ENCODE measurements at regions not wholly inside any gene's neighbourhood (a gene's known extent, or its start where the extent isn't known, plus 50 kb on each side); places are given as distances from the start of the nearest gene placed in this dataset.

DNA sequence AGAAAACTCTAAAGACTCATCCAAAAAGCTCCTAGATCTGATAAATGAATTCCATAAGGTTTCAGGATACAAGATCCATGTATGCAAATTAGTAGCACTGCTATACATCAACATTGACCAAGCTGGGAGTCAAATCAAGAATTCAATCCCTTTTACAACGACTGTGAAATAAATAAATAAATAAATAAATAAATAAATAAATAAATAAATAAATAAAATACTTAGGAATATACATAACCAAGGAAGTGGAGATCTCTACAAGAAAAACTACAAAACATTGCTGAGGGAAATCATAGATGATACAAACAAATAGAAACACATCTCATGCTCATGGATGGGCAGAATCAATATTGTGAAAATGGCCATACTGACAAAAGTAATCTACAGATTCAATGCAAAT lies 132.0 kb upstream of the NRSN1 start:
- DNase-seq = no peak

DNA sequence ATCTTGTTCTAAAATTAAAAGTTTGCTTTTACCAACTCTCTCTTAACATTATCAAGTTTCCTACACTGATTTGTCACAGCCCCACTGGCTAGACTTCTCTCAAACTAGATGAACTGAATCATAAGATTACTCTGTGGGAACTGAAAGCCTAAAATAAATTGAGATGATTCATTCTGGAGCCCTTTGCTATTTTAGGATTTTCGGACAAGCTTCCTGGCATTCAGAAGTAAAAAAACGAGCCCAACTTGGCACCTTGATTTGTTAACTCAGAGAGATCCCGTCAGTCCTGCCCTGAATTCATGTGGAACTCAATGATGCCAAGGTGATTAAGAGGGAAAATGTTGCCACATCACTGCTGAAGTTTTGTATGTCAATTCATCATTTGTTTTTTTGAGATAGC lies 122.0 kb upstream of the NRSN1 start:
- no peak for DNase-seq

DNA sequence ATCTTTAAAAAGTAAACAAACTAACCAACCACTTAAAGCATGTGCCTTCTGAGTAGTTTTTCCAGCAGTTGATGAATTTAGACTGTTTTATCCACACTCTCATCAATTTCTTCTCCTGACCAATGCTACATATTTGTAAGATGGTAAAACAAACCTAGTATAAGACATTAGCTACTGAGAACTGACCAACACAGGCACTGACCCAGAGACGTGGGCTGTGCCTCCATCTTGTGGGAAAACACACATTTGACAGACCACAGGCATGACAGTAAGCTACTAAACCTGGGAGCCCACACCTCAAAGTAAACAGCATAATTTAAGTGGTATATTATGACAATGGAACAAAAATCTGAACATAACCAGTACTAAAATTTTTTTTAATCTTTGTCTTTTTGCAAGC lies 121.4 kb upstream of the NRSN1 start:
- no peak for DNase-seq

DNA sequence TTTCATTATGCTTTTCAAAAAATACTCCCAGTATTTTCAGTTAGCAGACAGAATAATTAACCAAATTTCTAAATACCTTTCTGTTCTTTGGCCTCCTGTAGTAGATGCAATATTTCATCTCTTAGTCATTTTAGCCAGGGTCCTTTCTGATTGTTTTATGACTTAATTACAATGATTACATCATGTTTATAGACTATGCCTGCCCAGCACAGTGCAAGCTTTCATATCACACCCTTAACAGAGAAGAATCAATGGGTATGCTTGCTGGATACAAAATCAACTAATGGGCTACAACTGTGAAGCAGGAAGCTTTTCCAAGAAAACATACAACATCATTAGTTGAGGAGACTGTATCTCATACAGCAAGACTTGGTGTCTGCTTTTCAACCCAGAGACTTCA lies 119.8 kb upstream of the NRSN1 start:
- no peak for DNase-seq

DNA sequence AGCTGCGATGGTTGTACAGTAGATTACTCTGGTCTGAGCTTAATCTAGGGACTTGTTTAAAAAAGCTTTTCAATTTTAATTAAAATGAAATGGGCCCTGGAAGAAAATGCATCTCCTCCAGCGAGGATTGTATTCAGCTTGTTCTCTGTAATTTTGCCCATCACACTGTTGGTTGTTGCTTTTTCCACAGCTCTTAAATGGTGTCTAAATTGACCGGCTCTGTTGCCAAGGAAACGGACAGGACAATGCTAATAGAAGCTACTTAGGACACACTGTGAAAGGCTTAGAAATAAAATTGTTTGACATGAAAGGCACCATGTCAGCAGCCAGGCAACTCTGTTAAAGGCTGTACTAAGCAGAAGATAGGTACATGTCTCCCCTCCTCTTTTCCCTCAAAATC lies 116.7 kb upstream of the NRSN1 start:
- DNase-seq = no peak

DNA sequence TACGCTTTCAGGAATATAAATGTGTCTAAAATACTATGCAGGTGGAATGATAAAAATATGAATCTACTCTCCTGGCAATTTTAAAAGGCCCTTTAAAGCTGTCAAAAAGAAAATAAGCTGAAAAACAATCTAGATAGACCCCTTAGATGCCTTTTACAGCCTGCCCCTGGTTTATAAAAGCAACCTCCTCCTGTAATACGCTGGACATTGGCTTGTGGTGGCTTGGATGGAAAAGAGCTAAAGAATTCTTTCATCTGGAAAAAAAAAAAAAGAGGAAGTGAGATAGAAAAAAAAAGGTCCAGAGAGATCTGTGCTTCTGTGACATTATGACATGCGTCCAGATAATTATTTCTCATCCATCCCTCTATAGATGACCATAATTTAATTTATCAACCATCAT lies 115.9 kb upstream of the NRSN1 start:
- no peak for DNase-seq

DNA sequence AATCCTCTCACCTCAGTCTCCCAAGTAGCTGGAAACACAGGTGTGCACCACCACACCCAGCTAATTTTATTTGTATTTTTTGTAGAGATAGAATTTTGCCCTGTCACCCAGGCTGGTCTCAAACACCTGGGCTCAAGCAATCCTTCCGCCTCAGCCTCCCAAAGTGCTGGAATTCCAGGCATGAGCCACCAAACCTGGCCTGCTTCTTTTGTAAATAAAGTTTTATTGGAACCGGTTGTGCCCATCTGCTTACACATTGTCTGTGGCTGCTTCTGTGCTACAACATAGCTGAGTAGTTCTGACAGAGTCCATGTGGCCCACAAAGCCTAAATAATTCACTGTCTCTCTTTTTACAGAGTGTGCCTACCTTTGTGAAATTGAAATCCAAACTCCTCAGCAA lies 109.7 kb upstream of the NRSN1 start:
- no peak for DNase-seq

DNA sequence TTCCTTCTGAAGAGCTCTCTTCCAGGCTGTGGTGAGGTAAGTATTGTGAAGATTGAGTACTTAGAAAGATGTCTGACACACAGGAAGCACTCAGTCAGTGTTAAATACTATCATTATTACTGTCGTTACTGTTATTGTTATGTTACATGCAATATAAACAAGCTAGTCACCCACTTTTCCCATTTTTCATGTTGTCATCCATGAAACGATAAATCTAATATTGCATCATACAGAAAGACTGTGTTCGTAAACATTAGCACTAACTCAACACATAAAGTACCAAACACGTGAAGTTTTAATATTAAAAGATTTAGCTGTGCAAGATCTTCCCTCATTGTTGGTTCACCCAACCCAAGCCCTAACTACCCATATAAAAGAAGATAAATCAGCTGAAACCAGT lies 109.2 kb upstream of the NRSN1 start:
- DNase-seq = no peak

DNA sequence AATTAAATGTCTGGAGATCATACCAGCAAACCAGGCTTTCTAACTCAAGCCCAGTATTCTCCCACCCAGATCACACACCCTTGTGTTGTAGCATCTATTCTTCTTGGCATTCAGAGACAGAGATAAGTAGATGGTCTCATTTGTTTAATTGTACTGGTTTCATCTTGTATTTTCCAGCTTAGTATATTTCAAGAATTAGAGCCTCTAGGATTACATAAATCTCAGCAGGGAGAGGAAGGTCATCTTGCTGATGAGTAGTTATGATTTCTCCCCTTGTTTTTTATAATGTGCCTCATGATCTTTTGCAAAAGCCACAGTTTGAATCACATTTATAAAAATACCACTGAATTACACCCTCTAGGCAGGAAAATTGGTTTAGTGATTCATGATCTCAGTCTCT lies 106.6 kb upstream of the NRSN1 start:
- DNase-seq = no peak

DNA sequence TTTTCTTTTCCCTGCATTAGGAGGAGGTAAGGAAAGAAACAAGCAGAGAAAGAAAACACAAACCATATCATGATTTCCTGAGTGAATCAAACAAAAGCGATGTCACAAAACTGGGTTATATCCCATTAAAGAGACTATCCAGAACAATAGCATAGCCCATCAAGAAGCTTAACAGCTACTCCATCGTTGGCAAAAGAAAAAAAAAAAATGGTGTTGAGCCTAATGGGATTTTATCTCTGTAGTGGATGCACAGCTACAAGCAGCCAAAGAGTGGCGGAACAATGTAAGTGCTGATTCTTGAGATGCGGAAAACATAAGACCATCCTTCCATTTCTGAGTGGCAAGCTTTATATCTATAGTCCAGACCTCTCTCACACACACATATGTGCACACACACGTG lies 106.2 kb upstream of the NRSN1 start:
- no peak for DNase-seq

DNA sequence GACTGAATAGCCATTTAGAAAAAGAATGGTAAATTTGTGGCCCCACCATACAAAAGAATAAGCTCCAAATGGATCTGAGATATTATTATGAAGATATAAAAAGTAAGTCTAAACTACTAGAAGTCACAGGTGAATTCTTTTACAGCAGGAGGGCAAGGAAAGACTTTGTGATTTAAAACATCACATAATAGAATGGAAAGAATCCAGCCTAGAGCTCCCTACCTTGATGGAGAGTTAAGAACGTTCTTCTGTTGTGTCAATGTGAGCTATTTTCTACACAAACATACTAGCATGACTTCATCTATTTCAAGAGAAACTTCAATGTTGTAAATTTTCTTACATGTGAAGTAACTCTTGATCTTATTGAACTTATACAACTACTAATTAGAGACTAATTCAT lies 100.0 kb upstream of the NRSN1 start:
- DNase-seq = no peak

DNA sequence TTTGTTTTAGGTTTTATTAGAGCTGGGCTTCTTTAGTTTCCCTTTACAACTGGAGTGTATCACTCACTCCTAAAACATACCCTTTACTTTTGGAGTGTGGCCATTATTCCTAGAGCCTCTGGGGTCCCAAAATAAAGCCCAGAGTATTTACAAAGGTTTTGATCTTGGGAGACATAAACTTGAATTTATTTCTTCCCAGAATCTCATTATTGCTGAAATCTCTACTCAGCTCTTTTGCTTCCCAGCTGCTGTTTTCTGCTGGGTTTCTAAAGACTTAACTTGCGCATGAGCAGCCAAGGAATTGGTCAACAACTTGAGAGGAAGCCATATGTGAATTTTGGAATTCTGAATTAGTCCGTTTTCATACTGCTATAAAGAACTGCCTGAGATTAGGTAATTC lies 94.5 kb upstream of the NRSN1 start:
- DNase-seq = no peak

DNA sequence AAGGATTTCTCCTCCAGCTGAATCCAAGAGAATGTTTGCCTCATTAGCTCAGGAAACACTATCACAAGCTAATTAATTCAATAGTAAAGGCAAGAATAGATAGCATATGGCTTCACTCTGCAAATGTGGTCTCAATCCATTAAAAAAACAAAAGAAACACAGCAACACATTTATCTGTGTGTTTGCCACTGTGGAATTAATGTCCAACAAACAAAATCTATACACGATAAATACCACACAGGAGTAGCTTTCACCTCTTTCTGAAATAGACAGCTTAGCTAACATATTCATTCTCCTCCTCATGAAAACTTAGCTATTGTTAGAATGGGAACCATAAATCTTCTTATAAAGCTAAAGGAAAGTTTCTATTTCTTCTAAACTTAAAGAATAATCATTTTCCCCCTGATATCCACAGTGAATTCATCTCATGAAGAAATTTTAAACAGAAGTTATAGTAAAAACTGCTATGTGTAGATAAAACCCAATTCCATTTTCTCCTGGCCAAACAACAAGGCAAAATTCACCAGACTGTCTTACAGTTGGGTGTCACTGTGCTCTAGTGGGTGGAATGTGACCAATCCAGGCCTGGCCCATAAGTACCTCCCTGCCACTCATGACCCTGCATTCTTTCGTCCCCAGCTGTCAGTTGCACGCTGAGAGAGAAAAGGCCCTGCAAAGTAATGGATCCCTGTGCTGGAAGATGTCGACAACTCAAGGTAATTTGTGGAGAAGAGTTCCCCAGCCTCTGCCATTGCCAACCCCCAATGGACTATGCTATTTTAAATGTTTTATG lies 92.9 kb upstream of the NRSN1 start:
- DNase-seq = no peak

DNA sequence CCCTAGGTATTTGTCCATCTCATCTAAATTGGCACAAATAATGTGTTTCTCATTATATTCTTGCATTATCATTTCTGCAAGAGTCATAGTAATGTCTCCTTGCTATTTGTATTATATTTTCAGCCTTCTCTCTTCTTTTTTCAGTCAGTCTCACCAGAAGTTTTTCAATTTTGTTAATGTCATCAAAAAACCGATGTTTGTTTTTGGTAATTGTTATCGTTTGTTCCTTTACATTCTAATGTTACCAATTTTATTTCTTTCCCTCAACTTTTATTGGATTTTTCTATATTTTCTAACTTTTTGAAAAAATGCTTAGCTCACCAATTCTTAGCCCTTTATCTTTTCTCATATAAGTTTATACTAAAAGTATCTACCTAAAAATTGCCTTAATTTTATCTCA lies 82.2 kb upstream of the NRSN1 start:
- no peak for DNase-seq

DNA sequence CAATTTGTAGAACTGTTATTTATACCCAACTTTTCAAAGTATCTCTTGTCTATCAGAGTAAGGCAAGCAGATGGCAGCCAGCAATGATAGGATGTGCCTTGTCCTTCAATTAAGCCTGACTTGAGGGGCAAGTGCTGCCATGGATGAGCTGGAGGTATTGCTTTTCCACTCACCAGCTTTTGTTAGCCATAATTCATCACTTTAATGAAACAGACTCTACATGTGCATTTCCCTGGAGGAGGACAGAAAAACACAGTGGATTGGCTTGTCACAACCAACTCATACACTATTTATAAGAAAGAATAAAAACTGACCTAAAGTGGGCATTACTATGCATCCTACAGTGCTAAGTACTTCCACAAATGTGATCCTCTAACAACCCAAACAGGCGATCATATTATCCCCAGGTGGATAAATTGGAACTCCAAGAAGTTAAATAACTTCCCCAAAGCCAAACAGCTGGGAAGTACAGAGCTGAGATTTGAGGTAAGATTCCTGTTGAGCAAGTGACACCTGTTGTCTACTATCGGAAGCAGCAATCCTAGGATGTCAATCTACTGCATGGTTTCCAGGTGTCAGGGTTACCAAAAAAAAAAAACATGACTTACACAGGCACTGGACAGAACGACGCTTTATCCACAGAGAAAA lies 73.9 kb upstream of the NRSN1 start:
- no peak for DNase-seq

DNA sequence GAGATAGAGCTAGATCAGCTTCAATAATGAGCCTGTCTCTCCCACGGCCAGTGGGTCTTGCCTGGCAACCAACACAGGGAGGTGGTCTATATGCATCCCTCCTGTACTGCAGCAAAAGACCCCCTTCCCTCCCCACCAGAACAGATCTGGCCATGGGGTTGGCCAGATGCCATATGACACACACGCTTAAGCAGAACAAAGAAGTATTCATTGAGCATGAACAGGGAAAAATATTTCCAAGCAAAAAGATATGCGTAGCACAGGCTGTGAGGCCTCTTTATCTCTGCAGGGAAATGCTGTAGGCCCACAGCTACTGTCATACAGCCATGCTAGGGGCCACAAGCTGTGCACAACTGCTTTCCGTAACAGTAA lies 73.4 kb upstream of the NRSN1 start:
- no peak for DNase-seq

DNA sequence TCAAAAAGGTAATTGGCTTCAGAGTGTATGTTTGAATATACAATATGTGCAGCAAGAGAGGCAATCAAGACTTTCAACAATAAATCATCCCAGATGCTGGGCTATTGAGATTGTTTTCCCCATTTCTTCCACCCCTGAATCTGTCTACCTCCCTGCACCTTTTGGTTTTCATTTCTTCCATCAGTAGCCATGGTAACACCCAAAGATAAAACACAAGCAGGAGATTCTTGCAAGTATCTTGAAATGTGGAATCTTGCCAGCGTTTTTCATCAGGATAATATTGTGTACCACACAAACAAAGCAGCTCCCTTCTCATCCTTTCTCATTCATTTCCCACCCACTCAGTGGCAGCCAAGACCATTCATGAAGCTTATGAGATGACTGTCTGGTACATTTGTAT lies 73.0 kb upstream of the NRSN1 start:
- DNase-seq = no peak

DNA sequence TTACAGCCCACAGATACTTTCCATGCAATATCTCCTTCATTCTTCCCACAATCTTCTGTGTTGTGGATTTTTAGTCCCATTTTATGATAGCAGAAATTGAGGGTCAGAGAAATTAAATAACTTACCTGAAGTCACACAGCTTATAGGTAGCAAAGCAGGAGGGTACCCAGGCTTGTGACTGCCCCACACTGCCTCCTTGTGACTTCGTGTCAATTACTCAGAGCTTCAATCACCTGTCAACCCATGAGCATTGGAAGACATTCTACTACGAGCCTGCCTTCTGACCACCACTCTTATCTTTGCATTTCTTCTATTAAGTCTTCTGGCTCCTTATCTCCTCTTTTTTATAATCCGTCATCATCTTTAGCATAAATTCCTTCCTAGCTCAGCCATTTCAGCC lies 71.6 kb upstream of the NRSN1 start:
- no peak for DNase-seq

DNA sequence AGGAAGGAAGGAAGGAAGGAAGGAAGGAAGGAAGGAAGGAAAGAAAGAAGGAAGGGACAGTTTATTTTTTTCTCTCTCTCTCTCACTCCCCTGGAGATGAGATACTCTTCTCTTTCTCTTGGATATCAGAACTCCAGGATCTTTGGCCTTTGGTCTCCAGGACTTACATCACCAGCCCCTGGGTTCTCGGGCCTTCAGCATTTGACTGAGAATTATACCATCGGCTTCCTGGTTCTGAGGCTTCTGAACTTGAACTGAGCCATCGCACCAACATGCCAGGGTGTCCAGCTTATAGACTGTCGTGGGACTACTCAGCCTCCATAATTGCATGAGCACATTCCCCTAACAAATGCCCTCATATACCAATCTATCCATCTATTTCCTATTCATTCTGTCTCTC lies 69.4 kb upstream of the NRSN1 start:
- DNase-seq = no peak

DNA sequence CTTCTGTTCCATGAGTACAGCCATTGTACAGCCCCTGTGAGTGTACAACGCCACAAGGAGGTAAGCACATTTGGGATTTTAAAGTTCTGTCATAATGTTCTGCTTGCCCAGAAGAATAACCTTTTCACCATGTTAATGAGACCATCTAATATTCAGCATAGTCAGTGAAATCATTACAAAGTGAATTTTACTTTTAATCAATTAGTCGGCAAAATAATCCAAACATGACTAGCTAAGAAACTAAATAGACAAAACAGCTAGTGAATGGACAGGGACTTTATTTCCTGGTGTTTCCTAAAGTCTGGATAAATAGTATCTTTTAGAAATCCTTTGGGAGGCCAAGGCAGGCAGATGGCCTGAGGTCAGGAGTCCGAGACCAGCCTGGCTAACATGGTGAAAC lies 69.0 kb upstream of the NRSN1 start:
- DNase-seq = no peak

DNA sequence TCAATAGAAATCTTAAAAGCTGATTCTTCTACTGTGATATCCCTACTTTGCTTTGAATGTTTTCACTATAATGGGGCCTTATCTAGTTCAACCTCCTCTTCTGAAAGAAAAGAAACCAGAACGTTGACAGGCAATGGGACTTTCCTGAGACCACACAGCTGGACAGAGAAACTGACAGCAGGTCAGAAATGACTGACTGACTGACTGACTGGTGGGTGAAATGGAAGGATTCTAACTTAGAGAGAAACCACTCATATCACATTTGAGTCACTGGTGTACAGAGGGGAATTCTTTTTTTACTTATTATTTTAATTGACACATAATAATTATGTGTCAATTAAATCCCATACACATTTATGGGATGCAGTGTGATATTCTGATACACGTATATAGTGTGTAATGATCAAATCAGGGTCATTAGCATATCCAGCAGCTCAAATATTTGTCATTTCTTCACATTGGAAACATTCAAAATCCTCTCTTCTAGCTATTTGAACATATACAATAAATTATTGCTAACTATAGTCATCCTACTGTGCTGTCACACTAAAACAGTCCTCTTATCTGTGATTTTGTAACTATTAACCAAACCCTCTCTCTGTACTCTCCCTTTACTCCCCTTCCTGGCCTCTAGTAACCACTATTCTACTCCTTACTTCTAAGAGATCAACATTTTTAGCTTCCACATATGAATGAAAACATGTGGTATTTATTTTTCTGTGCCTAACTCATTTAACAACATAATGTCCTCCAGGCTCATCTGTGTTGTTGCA lies 64.8 kb upstream of the NRSN1 start:
- no peak for DNase-seq

DNA sequence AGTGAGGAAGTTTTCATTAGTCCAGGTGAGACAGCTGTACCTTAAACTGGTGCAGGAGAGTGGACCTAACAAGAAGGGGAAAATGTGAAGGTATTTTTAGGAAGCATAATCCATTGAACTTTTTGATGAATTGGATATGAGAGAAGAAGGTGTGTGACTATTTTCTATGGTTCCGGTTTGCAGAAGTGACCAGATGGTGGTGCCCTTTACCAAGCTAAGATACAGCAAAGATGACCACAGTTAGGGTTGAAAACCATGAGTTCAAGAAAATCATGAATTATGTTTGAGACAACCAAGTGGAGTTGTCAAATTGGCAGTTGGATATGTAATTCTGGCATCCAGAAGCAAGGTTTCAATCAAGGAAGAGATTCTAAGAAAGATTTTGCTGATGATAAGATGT lies 61.9 kb upstream of the NRSN1 start:
- peak; percentile 31 for DNase-seq

DNA sequence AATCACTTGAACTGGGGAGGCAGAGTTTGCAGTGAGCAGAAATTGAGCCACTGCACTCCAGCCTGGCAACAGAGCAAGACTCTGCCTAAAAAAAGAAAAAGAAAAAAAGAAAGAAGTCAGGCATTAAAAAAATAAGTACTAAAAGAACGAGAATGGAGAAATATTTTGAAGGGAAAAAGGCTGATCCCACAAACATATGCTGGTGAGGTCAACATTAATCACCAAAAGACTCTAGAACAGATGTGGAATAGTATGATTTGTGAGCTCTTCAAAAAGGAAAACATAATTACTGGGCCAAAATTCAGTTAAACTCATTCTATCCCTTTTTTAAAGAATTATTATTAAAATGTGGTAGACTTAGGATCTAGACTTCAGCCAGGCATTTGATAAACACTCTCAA lies 61.2 kb upstream of the NRSN1 start:
- DNase-seq = no peak

DNA sequence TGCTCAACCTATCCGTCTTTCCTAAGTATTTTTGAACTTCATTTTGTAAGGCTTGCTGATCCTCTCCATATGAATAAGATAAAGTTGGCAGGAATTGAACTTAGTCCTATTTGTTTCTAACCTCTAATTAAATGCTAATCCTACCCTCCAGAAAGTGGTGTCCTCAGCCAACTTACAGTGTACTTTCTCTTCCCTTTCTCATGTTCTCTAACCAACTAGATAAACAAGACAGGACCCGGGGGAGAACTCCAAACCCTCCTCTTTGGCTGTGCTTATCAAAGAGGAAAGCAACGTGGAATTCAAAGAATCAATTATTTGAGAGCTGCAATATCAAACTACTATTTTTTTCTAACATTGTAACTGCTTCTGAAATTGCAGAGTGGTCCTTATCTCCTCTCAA lies 56.5 kb upstream of the NRSN1 start:
- no peak for DNase-seq

Measured in RPMI8226 (cell line).